Limb (tissue), 2 donors: ENCODE measurements at regions not wholly inside any gene's neighbourhood (a gene's known extent, or its start where the extent isn't known, plus 50 kb on each side); places are given as distances from the start of the nearest gene placed in this dataset.

ENCODE experiments used
- DNase-seq, 2 donors: peaks; one replicate each; pipeline ENCODE4 v3.0.0-alpha.2; 2016; ENCODE audit errors: extremely low spot score in 2 of 2

- DNase-seq, result no peak
Measured at GRCh38 chr1:71190843-71191242, 110.0 kb upstream of the ZRANB2 start.

- DNase-seq, result no peak
Measured at GRCh38 chr1:71184410-71184809, 103.6 kb upstream of the ZRANB2 start.

GRCh38 chr1:71179997-71180396 is 99.2 kb upstream of the ZRANB2 start:
- DNase-seq, result no peak

GRCh38 chr1:71170925-71171324 is 90.1 kb upstream of the ZRANB2 start:
- DNase-seq, result no peak

- no peak for DNase-seq
Measured at GRCh38 chr1:71167505-71167904, 86.7 kb upstream of the ZRANB2 start.

GRCh38 chr1:71166178-71167173 is 85.6 kb upstream of the ZRANB2 start:
- DNase-seq, result no peak

- DNase-seq, result no peak
Measured at GRCh38 chr1:71157715-71158114, 76.9 kb upstream of the ZRANB2 start.

GRCh38 chr1:71157151-71157550 is 76.3 kb upstream of the ZRANB2 start:
- no peak for DNase-seq

GRCh38 chr1:71156590-71156989 is 75.8 kb upstream of the ZRANB2 start:
- no peak for DNase-seq

- no peak for DNase-seq
Measured at GRCh38 chr1:71154429-71154828, 73.6 kb upstream of the ZRANB2 start.

GRCh38 chr1:71153826-71154225 is 73.0 kb upstream of the ZRANB2 start:
- DNase-seq, result no peak

GRCh38 chr1:71147637-71148360 is 67.0 kb upstream of the ZRANB2 start:
- DNase-seq, result no peak

GRCh38 chr1:71135571-71135970 is 54.7 kb upstream of the ZRANB2 start:
- DNase-seq, result no peak
